GM23248 (cell line): ENCODE measurements at regions not wholly inside any gene's neighbourhood (a gene's known extent, or its start where the extent isn't known, plus 50 kb on each side); places are given as distances from the start of the nearest gene placed in this dataset.

Experiments
- DNase-seq: peaks from one replicate; pipeline ENCODE4 v3.0.0-alpha.2; 2015
- H2AFZ ChIP-seq: fragments of 200-600 bp; sonication (generic); 2 replicates; pipeline ENCODE4 v1.6.1; 2016; ENCODE audit warnings: antibody characterized with exemption
- H3F3A ChIP-seq: fragments of 200-600 bp; sonication (generic); 2 replicates; pipeline ENCODE4 v1.6.1; 2016; ENCODE audit warnings: mild to moderate bottlenecking, antibody characterized with exemption, mixed run types; ENCODE audit not compliant: insufficient read depth
- H3K27ac ChIP-seq: fragments of 200-600 bp; sonication (generic); 2 replicates; pipeline ENCODE4 v1.5.1; 2016; ENCODE audit warnings: mild to moderate bottlenecking
- H3K27me3 ChIP-seq: fragments of 200-600 bp; sonication (generic); replicated peaks from 2 replicates; pipeline ENCODE4 v1.6.1; 2016; ENCODE audit warnings: mild to moderate bottlenecking; ENCODE audit not compliant: insufficient read depth
- H3K36me3 ChIP-seq: fragments of 200-600 bp; sonication (generic); 2 replicates; pipeline ENCODE4 v1.6.1; 2016; ENCODE audit warnings: low read depth, mild to moderate bottlenecking
- H3K4me1 ChIP-seq: fragments of 200-600 bp; sonication (generic); 2 replicates; pipeline ENCODE4 v1.6.1; 2016; ENCODE audit warnings: mild to moderate bottlenecking; ENCODE audit not compliant: insufficient read depth
- H3K4me2 ChIP-seq: fragments of 200-600 bp; sonication (generic); one replicate; pipeline ENCODE4 v1.6.1; 2016; ENCODE audit warnings: mild to moderate bottlenecking; ENCODE audit not compliant: unreplicated experiment
- H3K4me3 ChIP-seq: fragments of 200-600 bp; sonication (generic); 2 replicates; pipeline ENCODE4 v1.5.1; 2016; ENCODE audit warnings: mild to moderate bottlenecking
- H3K79me2 ChIP-seq: fragments of 200-600 bp; sonication (generic); 2 replicates; pipeline ENCODE4 v1.6.1; 2016; ENCODE audit warnings: mild to moderate bottlenecking; ENCODE audit not compliant: insufficient read depth
- H3K9ac ChIP-seq: fragments of 200-600 bp; sonication (generic); 2 replicates; pipeline ENCODE4 v1.6.1; 2016; ENCODE audit warnings: mild to moderate bottlenecking
- H3K9me2 ChIP-seq: fragments of 200-600 bp; sonication (generic); 2 replicates; pipeline ENCODE4 v1.6.1; 2016; ENCODE audit warnings: mixed run types, mild to moderate bottlenecking, moderate library complexity; ENCODE audit not compliant: insufficient read depth
- H3K9me3 ChIP-seq: fragments of 200-600 bp; sonication (generic); one replicate; pipeline ENCODE4 v1.6.1; 2017; ENCODE audit warnings: low read depth
- H4K20me1 ChIP-seq: fragments of 200-600 bp; sonication (generic); 2 replicates; pipeline ENCODE4 v1.6.0; 2016; ENCODE audit not compliant: insufficient read depth
- EZH2 ChIP-seq: fragments of 200-600 bp; sonication (generic); IDR thresholded peaks from 2 replicates; pipeline ENCODE4 v1.6.1; 2018; ENCODE audit warnings: antibody characterized with exemption, mild to moderate bottlenecking; ENCODE audit not compliant: insufficient read depth, poor library complexity, severe bottlenecking
- EZH2phosphoT487 ChIP-seq: fragments of 200-600 bp; sonication (generic); IDR thresholded peaks from 2 replicates; pipeline ENCODE4 v1.6.1; 2018; ENCODE audit warnings: antibody characterized with exemption, moderate library complexity, mild to moderate bottlenecking, low read depth; ENCODE audit not compliant: insufficient read depth
- WGBS, 2 experiments: methylation state at CpG; one replicate each; pipeline ENCODE4 v1.1.6; 2015 to 2017; ENCODE audit warnings: low lambda C conversion rate in 2 of 2, low coverage in 1 of 2; ENCODE audit errors: missing lambda C conversion rate in 2 of 2; 5-methylcytosine and 5-hydroxymethylcytosine counted together
- in situ Hi-C: fragments of 300-500 bp; cut with MboI; formaldehyde crosslinking; loops from 2 replicates; pipeline ENCODE4 v1.15.0; 2020

- Histone ChIP-seq H3F3A (peaks cover 15% of the 10 kb centered on the region; the same call in 1 of the 2 replicates), H2AFZ (no peak overlapping the region), H3K36me3 (no peaks in the 10 kb centered on the region), H3K9ac (no peak overlapping the region), H3K9me2 (no peaks in the 10 kb centered on the region), H3K27me3 (no peaks in the 10 kb centered on the region), H3K79me2 (no peaks in the 10 kb centered on the region), H3K9me3 (no peaks in the 10 kb centered on the region), H3K4me1 (peaks cover 15% of the 10 kb centered on the region), H3K4me3 (no peak overlapping the region), H3K27ac (no peak overlapping the region), H3K4me2 (no peak overlapping the region), H4K20me1 (no peaks in the 10 kb centered on the region)
- in situ Hi-C loops, result no loop called here
- TF ChIP-seq EZH2phosphoT487 (no peak), EZH2 (no peak)
- WGBS, 2 experiments, result 97 to 99% methylated on average over 15 of the region's 15 CpGs
- DNase-seq, result no peak
Observed at GRCh38 chr3:72158639-72159326, 373.8 kb upstream of the PROK2 start.

DNA sequence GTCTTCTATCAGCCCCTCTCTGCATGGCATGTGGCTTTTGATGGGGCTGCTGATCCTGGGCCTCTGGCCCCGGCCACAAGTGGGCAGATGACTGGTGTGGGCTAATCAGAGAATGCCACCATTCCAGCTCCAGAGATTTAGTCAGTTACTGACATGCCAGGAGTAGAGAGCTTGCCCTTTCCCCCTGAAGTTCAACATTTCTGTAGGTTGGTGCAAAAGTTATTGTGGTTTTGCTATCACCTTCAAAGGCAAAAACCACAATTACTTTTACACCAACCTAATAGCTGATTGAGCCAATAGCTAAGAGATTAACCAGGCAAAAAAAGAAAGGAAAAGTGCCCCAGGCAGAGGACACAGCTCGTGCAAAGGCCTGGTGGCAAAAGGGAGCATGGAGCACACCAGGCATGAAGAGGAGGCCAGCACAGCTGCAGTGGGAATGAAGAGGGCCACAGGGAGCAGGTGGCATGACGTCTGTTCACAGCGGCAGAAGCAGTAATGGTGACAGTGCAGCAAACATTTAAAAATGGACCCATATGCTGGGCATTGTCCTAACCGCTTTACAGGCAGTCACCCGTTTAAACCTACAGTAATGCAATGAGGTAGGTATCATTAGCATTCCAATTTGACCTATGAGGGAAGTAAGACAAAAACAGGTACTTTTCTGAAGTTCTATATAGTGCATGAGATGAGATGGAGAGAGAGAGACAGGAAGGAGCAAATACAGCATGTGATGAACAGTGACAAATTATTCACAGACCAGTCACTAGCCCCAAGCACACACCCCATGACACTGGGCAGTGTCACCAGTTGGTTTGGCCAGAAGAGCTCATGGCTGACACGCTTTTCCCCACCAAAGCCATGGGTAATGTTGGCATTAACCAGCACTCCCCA, 373.0 kb upstream of the PROK2 start:
- Histone ChIP-seq H3K27ac (no peak overlapping the region), H2AFZ (no peak overlapping the region), H3F3A (peaks cover 15% of the 10 kb centered on the region; the same call in 1 of the 2 replicates), H3K9me2 (no peaks in the 10 kb centered on the region), H3K4me1 (peaks cover 19% of the 10 kb centered on the region), H3K27me3 (no peaks in the 10 kb centered on the region), H3K9ac (no peak overlapping the region), H4K20me1 (no peaks in the 10 kb centered on the region), H3K36me3 (no peaks in the 10 kb centered on the region), H3K79me2 (no peaks in the 10 kb centered on the region), H3K4me2 (no peak overlapping the region), H3K9me3 (no peaks in the 10 kb centered on the region), H3K4me3 (no peak overlapping the region)
- DNase-seq, result peak; percentile 20
- TF ChIP-seq EZH2phosphoT487, result no peak
- no peak for TF ChIP-seq EZH2
- in situ Hi-C loops, result no loop called here
- 93 to 96% methylated on average over 7 of the region's 7 CpGs for WGBS, 2 experiments

DNA sequence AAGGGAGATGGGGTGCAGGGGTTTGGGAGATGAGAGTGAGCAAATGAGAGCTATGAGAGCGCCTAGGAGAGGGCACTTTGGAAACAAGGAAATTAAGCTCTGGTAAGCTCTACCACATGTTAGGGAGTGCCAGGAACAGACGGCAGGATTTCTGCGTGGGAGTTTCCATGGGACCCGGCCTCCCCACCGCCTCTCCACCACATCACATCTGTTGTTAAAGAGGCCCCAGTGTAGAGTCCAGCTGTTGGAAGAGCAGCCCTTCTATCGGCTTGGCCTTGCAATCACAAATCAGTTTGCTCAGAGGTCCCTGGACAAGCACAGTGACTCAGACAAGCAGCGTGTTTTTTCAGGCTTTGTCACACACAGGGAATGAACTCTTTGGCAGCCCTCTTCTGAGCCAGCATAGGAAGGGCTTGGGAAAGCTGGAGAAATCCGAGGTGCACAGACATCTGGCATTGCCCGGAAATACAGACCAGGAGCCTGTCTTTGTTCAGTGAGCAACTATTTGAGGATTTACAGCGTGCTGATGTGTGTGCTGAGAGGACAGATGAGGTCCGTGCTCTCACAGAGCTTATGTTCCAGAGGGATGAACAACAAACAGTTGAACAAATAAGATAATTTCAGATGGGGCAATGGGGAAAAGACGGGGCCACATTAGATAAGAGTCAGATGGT, 370.6 kb upstream of the PROK2 start:
- H3K4me3 ChIP-seq, result no peak overlapping the region; the same call in 1 of the 2 replicates
- no peaks in the 10 kb centered on the region for H3K9me2 ChIP-seq
- no peaks in the 10 kb centered on the region for H4K20me1 ChIP-seq
- in situ Hi-C loops, result no loop called here
- no peak overlapping the region for H2AFZ ChIP-seq
- H3K9me3 ChIP-seq, result no peaks in the 10 kb centered on the region
- H3K79me2 ChIP-seq, result no peaks in the 10 kb centered on the region
- DNase-seq, result peak; percentile 99
- TF ChIP-seq EZH2, result no peak
- peak; percentile 91 for TF ChIP-seq EZH2phosphoT487
- peak overlapping the region; percentile 44 for H3K4me2 ChIP-seq
- 5 to 8% methylated on average over 12 of the region's 12 CpGs for whole genome bisulfite sequencing, 2 experiments
- peak overlapping the region; percentile 77 for H3K27ac ChIP-seq
- H3K27me3 ChIP-seq, result no peaks in the 10 kb centered on the region
- H3F3A ChIP-seq, result peaks cover 15% of the 10 kb centered on the region; the same call in 1 of the 2 replicates
- peak overlapping the region; percentile 56 for H3K9ac ChIP-seq
- H3K36me3 ChIP-seq, result no peaks in the 10 kb centered on the region
- peaks cover 27% of the 10 kb centered on the region for H3K4me1 ChIP-seq
